Large intestine (tissue), 3 donors: ENCODE measurements at regions not wholly inside any gene's neighbourhood (a gene's known extent, or its start where the extent isn't known, plus 50 kb on each side); places are given as distances from the start of the nearest gene placed in this dataset.
"Not testable (repeated sequence)": the region's sequence is repeated elsewhere in the genome, so short reads cannot be mapped to it uniquely, and the experiment has no call there.

Source experiments
- DNase-seq, 2 donors: peaks; one replicate each; pipeline versions ENCODE4 v3.0.0 to v3.0.0-alpha.2; 2013
- H3K27ac ChIP-seq: one replicate; pipeline ENCODE4 v1.5.1; 2013; ENCODE audit warnings: low read length
- H3K27me3 ChIP-seq: 2 replicates; pipeline ENCODE4 v1.6.1; 2013; ENCODE audit warnings: low read length; ENCODE audit not compliant: control insufficient read depth, insufficient read depth
- H3K36me3 ChIP-seq: 2 replicates; pipeline ENCODE4 v1.6.1; 2013; ENCODE audit warnings: low read length; ENCODE audit not compliant: control insufficient read depth, insufficient read depth
- H3K4me1 ChIP-seq: one replicate; pipeline ENCODE4 v1.6.1; 2013; ENCODE audit warnings: low read length; ENCODE audit not compliant: control insufficient read depth, insufficient read depth
- H3K4me3 ChIP-seq: one replicate; pipeline ENCODE4 v1.5.1; 2013; ENCODE audit warnings: low read length
- H3K9me3 ChIP-seq: one replicate; pipeline ENCODE4 v1.6.1; 2013; ENCODE audit warnings: mild to moderate bottlenecking, low read depth, low read length, moderate library complexity; ENCODE audit not compliant: control insufficient read depth
- WGBS: methylation state at CpG from one replicate; pipeline ENCODE4 v1.1.5; 2013; ENCODE audit warnings: low lambda C conversion rate; ENCODE audit not compliant: insufficient coverage; 5-methylcytosine and 5-hydroxymethylcytosine counted together

GRCh38 chr12:19819231-19819630 is 379.9 kb downstream of the AEBP2 start:
- Histone ChIP-seq H3K4me1 (no peaks in the 10 kb centered on the region), H3K36me3 (no peaks in the 10 kb centered on the region), H3K27me3 (no peaks in the 10 kb centered on the region), H3K9me3 (no peaks in the 10 kb centered on the region), H3K27ac (no peak overlapping the region), H3K4me3 (no peak overlapping the region)
- WGBS, result no CpG with 5 or more reads among the region's 4 CpGs
- no peak for DNase-seq

DNA sequence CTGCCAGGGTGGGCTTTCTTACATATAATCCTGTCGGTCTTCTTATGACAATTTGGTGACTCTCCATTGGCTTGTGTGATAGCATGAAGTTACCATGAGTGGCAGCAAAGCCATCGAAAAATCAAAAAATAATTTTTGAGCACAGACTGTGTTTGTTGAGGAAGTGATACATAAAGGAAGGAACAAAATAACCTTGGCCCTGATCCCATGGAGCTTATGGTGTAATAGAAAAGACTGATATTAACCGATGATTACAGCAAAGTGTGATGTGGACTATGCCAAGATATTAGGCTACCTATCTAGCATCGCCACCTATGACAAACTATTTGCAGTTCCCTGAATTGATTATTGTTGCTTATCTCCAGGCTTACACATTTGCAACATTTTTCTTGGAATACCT is 383.2 kb downstream of the AEBP2 start:
- Histone ChIP-seq H3K27ac (no peak overlapping the region), H3K4me3 (no peak overlapping the region), H3K27me3 (no peaks in the 10 kb centered on the region), H3K9me3 (peaks cover 5% of the 10 kb centered on the region), H3K36me3 (no peaks in the 10 kb centered on the region), H3K4me1 (no peaks in the 10 kb centered on the region)
- no peak for DNase-seq
- WGBS, result 100% methylated on average over 1 of the region's 4 CpGs

DNA sequence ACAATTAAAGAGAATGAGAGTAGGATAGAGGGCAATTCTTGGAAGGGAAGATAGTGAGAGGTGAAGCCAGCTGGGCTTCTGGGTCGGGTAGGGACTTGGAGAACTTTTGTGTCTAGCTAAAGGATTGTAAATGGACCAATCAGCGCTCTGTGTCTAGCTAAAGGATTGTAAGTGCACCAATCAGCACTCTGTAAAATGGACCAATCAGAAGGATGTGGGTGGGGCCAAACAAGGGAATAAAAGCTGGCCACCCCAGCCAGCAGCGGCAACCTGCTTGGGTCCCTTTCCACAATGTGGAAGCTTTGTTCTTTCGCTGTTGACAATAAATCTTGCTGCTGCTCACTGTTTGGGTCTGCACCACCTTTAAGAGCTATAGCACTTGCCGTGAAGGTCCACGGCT is 384.0 kb downstream of the AEBP2 start:
- not testable (repeated sequence) for DNase-seq, H3K4me3 ChIP-seq, H3K36me3 ChIP-seq, H3K27me3 ChIP-seq, H3K4me1 ChIP-seq, H3K27ac ChIP-seq
- no CpG with 5 or more reads among the region's 6 CpGs for WGBS
- peaks cover 12% of the 10 kb centered on the region for H3K9me3 ChIP-seq

DNA sequence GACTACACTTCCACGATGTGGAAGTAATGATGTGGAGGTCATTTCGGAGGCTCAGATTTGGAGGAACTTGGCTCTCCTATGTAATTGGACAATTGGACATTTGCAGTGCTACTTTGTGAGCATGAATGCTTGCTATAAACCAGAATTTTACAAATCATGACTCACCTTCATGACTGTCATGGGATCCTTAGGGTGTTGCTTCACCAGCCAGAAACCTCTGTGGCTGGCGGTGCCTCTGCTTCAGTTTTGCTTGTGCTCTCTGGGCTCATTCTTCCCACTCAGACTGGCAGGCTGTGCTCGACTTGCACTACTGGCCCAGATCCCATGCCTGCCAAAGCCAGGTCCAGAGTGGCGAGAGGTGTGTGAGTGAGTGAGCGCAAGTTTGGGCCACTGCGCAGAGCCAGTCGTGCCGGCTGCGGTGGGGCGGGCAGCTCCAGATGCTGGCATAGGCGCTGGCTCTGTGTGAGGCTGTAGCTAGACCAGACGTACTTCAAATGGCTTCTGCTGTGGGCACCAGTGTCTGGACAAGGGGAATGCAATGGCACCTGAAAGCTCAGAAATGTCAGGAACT is 387.8 kb downstream of the AEBP2 start:
- no peak overlapping the region for H3K4me3 ChIP-seq
- WGBS, result no CpG with 5 or more reads among the region's 13 CpGs
- DNase-seq, result no peak
- H3K27ac ChIP-seq, result no peak overlapping the region
- no peaks in the 10 kb centered on the region for H3K4me1 ChIP-seq
- H3K27me3 ChIP-seq, result no peaks in the 10 kb centered on the region
- H3K36me3 ChIP-seq, result no peaks in the 10 kb centered on the region
- H3K9me3 ChIP-seq, result peaks cover 14% of the 10 kb centered on the region

DNA sequence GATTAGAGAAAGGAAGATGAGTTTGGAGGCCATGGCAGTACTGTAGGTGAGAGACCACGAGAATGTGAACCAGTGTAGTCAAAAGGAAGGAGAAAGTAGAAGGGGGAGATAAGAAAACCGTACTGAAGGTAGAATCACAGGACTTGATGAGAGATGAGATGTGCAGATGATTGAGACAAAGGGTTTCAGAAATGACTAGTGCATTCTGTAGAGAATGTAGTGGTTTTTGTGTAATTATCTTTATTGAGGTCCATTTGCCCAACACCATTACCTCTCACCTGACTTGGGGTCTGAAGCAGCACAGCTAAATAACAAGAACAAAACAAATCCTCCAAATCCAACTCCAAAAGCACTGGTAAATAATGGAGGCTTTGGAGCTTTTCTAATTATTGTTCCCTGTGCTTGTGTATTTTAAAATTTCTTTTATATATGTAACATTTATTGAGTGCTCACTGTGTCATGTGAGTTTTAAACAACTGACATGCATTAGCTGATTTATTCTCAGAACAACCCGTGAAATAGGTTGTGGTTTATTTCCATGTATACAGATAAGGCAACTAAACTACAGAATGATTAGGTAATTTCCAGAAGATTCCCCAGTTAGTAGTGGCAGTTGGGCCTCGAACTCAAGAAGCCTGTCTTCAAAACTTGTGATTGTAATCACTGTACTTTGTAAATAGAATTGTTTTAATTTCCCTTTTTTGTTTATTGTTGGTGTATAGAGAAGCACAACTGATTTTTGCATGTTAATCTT is 390.0 kb downstream of the AEBP2 start:
- Histone ChIP-seq H3K27me3 (no peaks in the 10 kb centered on the region), H3K4me3 (no peak overlapping the region), H3K4me1 (no peaks in the 10 kb centered on the region), H3K9me3 (peaks cover 14% of the 10 kb centered on the region), H3K36me3 (no peaks in the 10 kb centered on the region), H3K27ac (no peak overlapping the region)
- 78% methylated on average over 3 of the region's 4 CpGs for WGBS
- no peak for DNase-seq

DNA sequence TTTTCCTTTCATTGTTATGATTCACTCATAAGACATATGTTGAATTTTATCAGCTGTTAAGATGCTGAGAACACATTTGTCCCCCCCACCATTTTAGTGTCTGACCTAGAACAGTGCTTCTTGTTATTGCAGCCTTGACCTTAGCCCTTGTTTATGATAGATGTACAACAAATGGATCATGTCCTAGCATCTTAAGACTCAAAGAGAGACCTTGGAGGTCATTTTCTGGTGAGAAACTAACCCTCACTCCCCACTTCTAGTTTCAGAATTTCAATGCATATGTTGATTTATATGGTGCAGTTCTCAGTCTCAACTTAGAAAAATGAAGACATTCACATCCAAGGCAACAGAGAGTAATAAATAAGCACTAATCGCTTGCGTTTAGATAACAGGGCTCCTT is 391.2 kb downstream of the AEBP2 start:
- DNase-seq, result no peak
- WGBS, result 60% methylated on average over 1 of the region's 2 CpGs
- peaks cover 14% of the 10 kb centered on the region for H3K9me3 ChIP-seq
- H3K36me3 ChIP-seq, result no peaks in the 10 kb centered on the region
- H3K27ac ChIP-seq, result no peak overlapping the region
- no peaks in the 10 kb centered on the region for H3K27me3 ChIP-seq
- H3K4me3 ChIP-seq, result no peak overlapping the region
- no peaks in the 10 kb centered on the region for H3K4me1 ChIP-seq

GRCh38 chr12:19833775-19834501 is 394.6 kb downstream of the AEBP2 start:
- H3K27ac ChIP-seq, result no peak overlapping the region
- no peaks in the 10 kb centered on the region for H3K36me3 ChIP-seq
- WGBS, result 100% methylated on average over 1 of the region's 2 CpGs
- peaks cover 3% of the 10 kb centered on the region for H3K9me3 ChIP-seq
- H3K27me3 ChIP-seq, result no peaks in the 10 kb centered on the region
- H3K4me3 ChIP-seq, result no peak overlapping the region
- no peak for DNase-seq
- H3K4me1 ChIP-seq, result no peaks in the 10 kb centered on the region

DNA sequence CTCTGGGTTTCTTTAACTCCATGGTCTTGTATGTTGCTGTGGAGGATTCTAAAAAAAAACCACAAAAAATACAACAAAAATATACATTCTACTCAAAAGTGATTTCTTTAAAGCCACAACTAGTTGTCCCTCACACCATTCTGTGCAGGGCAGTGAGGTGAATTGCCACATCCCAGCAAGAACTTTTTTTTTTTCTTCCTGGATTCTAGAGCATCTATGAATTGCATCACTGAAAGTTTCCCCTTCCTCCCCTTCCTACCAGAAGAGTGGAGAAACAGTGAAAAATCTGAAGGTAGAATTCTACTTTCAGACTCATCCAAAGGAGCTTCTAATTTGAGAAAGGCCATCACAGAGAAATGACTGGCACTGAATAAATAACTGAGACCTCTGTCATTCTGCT is 395.3 kb downstream of the AEBP2 start:
- Histone ChIP-seq H3K4me1 (no peaks in the 10 kb centered on the region), H3K9me3 (peaks cover 3% of the 10 kb centered on the region), H3K36me3 (no peaks in the 10 kb centered on the region), H3K27ac (no peak overlapping the region), H3K4me3 (no peak overlapping the region), H3K27me3 (no peaks in the 10 kb centered on the region)
- DNase-seq, result no peak

DNA sequence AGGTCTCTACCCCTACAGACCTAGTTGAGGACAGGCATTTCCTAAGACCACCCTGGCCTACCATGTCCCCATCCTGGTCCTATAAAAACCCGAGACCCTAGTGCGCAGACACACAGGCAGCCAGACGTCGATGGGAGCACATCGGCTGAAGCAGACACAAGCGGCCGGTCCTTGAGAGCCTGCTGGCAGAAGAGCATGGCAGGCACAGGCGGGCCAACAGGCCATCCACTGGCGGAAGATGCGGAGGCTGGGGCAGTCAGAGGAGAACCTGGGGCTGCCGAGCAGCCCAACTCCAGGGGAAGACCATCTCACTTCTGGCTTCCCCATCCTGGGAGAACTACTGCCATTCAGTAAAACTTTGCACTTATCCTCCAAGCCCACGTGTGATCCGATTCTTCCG is 396.8 kb downstream of the AEBP2 start:
- DNase-seq, result no peak
- H3K36me3 ChIP-seq, result no peaks in the 10 kb centered on the region
- H3K4me1 ChIP-seq, result no peaks in the 10 kb centered on the region
- no peak overlapping the region for H3K4me3 ChIP-seq
- WGBS, result no CpG with 5 or more reads among the region's 14 CpGs
- peaks cover 3% of the 10 kb centered on the region for H3K9me3 ChIP-seq
- no peaks in the 10 kb centered on the region for H3K27me3 ChIP-seq
- no peak overlapping the region for H3K27ac ChIP-seq

DNA sequence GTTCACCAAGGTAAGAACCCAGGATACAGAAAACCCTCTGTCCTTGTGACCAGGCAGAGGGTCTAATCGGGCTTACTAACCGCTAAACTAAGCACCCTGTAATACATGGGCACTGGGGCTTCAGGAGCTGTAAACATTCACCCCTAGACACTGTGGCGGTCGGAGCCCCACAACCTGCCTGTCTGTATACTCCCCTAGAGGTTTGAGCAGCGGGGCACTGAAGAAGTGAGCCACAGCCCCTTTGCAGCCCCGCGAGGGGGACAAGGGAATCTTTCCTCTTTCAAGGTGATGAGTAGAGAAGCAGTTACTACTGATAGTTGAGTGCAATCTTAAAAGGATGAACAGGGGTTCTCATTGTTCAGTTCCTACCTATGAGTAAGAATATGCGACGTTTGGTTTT is 397.2 kb downstream of the AEBP2 start:
- Histone ChIP-seq H3K4me3 (no peak overlapping the region), H3K4me1 (no peaks in the 10 kb centered on the region), H3K36me3 (no peaks in the 10 kb centered on the region), H3K27ac (no peak overlapping the region), H3K9me3 (peaks cover 3% of the 10 kb centered on the region), H3K27me3 (no peaks in the 10 kb centered on the region)
- no CpG with 5 or more reads among the region's 9 CpGs for WGBS
- no peak for DNase-seq
